SK-N-SH treated with all-trans-retinoic acid at 6 μM for 48 hours (cell line): ENCODE measurements at regions not wholly inside any gene's neighbourhood (a gene's known extent, or its start where the extent isn't known, plus 50 kb on each side); places are given as distances from the start of the nearest gene placed in this dataset.

Experiments used
- ARNTL ChIP-seq: fragments of 450-650 bp; formaldehyde crosslinking; IDR thresholded peaks from 2 replicates; pipeline ENCODE4 v1.5.0; 2020; ENCODE audit warnings: low read depth, mild to moderate bottlenecking, moderate library complexity, borderline replicate concordance
- BACH2 ChIP-seq: fragments of 250-450 bp; sonication (Bioruptor Pico); IDR thresholded peaks from 2 replicates; pipeline ENCODE4 v1.9.0; 2021; ENCODE audit warnings: mild to moderate bottlenecking, borderline replicate concordance
- CSRNP3 ChIP-seq: fragments of 250-450 bp; sonication (Bioruptor Pico); IDR thresholded peaks from 2 replicates; pipeline ENCODE4 v1.5.1; 2021; ENCODE audit warnings: mild to moderate bottlenecking, moderate library complexity
- POU6F1 ChIP-seq: fragments of 250-450 bp; sonication (Bioruptor Pico); IDR thresholded peaks from 2 replicates; pipeline ENCODE4 v1.8.0; 2021; ENCODE audit warnings: low read depth, mild to moderate bottlenecking, moderate library complexity, borderline replicate concordance
- RARB ChIP-seq: fragments of 250-450 bp; sonication (Bioruptor Pico); IDR thresholded peaks from 2 replicates; pipeline ENCODE4 v1.8.0; 2021; ENCODE audit warnings: mild to moderate bottlenecking, moderate library complexity
- TOX ChIP-seq: fragments of 250-450 bp; sonication (Bioruptor Pico); IDR thresholded peaks from 2 replicates; pipeline ENCODE4 v1.8.0; 2021; ENCODE audit warnings: mild to moderate bottlenecking, moderate library complexity, borderline replicate concordance
- TSHZ2 ChIP-seq: fragments of 250-450 bp; sonication (Bioruptor Pico); IDR thresholded peaks from 2 replicates; pipeline ENCODE4 v1.5.0; 2020; ENCODE audit warnings: mild to moderate bottlenecking, moderate library complexity
- ZNF565 ChIP-seq: fragments of 450-650 bp; formaldehyde crosslinking; conservative IDR thresholded peaks from 2 replicates; pipeline ENCODE4 v1.5.0; 2020; ENCODE audit warnings: low read depth, mild to moderate bottlenecking, moderate library complexity

DNA sequence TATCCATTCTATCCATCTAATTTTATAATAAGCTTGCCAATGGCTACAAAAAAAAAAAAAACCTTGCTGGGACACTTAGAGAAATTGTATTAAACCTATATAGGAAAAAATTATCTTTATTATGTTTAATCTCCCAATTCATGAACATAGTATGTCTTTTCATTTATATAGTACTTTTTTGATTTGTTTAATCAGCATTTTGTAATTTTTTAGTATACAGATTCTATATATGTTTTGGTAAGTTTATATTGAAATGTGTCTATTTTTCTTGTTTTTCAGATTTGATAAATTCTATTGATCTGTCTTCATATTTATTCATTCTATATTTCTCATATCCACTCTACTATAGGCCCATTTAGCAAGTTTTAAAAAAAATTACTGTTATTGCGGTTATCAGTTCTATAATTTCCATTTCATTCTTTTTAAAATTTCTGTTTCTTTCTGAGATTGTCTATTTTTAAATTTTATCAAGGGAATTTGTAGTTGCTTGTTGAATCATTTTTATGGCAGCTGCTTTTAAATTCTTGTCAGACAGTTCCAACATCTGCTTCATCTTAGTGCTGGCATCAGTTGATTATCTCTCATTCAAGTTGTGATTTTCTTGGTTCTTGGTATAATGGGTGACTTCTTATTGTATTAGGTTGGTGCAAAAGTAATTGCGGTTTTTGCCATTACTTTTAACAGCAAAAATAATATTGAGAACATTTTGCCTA is 170.1 kb upstream of the S1PR3 start:
- no peak for TF ChIP-seq TOX (CRISPR knock-in tag)
- TF ChIP-seq CSRNP3 (CRISPR knock-in tag), result no peak
- TF ChIP-seq ARNTL (CRISPR knock-in tag), result no peak
- TF ChIP-seq POU6F1 (CRISPR knock-in tag), result no peak
- no peak for TF ChIP-seq ZNF565 (CRISPR knock-in tag)
- TF ChIP-seq BACH2, result no peak
- TF ChIP-seq TSHZ2 (CRISPR knock-in tag), result no peak
- no peak for TF ChIP-seq RARB (CRISPR knock-in tag)
